Loucy (cell line): ENCODE measurements at regions not wholly inside any gene's neighbourhood (a gene's known extent, or its start where the extent isn't known, plus 50 kb on each side); places are given as distances from the start of the nearest gene placed in this dataset.

ENCODE experiments used
- CTCF ChIP-seq: fragments of 200-600 bp; sonication (generic); conservative IDR thresholded peaks from 2 replicates; pipeline ENCODE4 v1.5.1; 2014; ENCODE audit warnings: mild to moderate bottlenecking, antibody characterized with exemption, low read length
- EZH2phosphoT487 ChIP-seq: fragments of 200-600 bp; IDR thresholded peaks from 2 replicates; pipeline ENCODE4 v1.6.1; 2018; ENCODE audit warnings: antibody characterized with exemption, mild to moderate bottlenecking, moderate library complexity, borderline replicate concordance

GRCh38 chr2:15860760-15861159 lies 79.6 kb upstream of the MYCN start:
- TF ChIP-seq CTCF = peak; percentile 51
- TF ChIP-seq EZH2phosphoT487 = no peak
